Mesendoderm (in vitro differentiated cells): ENCODE measurements at regions not wholly inside any gene's neighbourhood (a gene's known extent, or its start where the extent isn't known, plus 50 kb on each side); places are given as distances from the start of the nearest gene placed in this dataset.
"Not testable (repeated sequence)": the region's sequence is repeated elsewhere in the genome, so short reads cannot be mapped to it uniquely, and the experiment has no call there.

ENCODE experiments used
- DNase-seq: peaks from one replicate; pipeline ENCODE4 v3.0.0; 2013
- H2AK5ac ChIP-seq: 2 replicates; pipeline ENCODE4 v1.6.1; 2013; ENCODE audit warnings: low read length, inconsistent platforms
- H2BK120ac ChIP-seq: 2 replicates; pipeline ENCODE4 v1.6.1; 2013; ENCODE audit warnings: low read depth, mild to moderate bottlenecking, low read length, moderate library complexity, mixed read lengths
- H2BK15ac ChIP-seq: replicated peaks from 2 replicates; pipeline ENCODE4 v1.6.1; 2013; ENCODE audit warnings: low read depth, mild to moderate bottlenecking, moderate library complexity
- H2BK5ac ChIP-seq: 2 replicates; pipeline ENCODE4 v1.6.1; 2013; ENCODE audit warnings: low read length, inconsistent platforms
- H3K18ac ChIP-seq: 2 replicates; pipeline ENCODE4 v1.6.1; 2013; ENCODE audit warnings: mild to moderate bottlenecking, low read length, mixed read lengths
- H3K23ac ChIP-seq: one replicate; pipeline ENCODE4 v1.6.1; 2013; ENCODE audit warnings: low read length
- H3K27ac ChIP-seq: 2 replicates; pipeline ENCODE4 v1.5.1; 2013; ENCODE audit warnings: low read depth, mild to moderate bottlenecking, inconsistent platforms, low read length, moderate library complexity
- H3K27me3 ChIP-seq: 2 replicates; pipeline ENCODE4 v1.6.1; 2013; ENCODE audit warnings: low read length, control low read depth, mild to moderate bottlenecking, inconsistent platforms; ENCODE audit not compliant: insufficient read depth, poor library complexity
- H3K36me3 ChIP-seq: 2 replicates; pipeline ENCODE4 v1.6.1; 2013; ENCODE audit warnings: low read length, inconsistent platforms; ENCODE audit not compliant: control insufficient read depth, insufficient read depth
- H3K4ac ChIP-seq: one replicate; pipeline ENCODE4 v1.6.1; 2013; ENCODE audit warnings: low read depth, mild to moderate bottlenecking, low read length, moderate library complexity
- H3K4me1 ChIP-seq: 2 replicates; pipeline ENCODE4 v1.6.1; 2013; ENCODE audit warnings: low read depth, low read length, inconsistent platforms; ENCODE audit not compliant: control insufficient read depth
- H3K4me2 ChIP-seq: 2 replicates; pipeline ENCODE4 v1.6.1; 2013; ENCODE audit warnings: low read length
- H3K4me3 ChIP-seq: 2 replicates; pipeline ENCODE4 v1.5.1; 2013; ENCODE audit warnings: mild to moderate bottlenecking, low read length
- H3K56ac ChIP-seq: one replicate; pipeline ENCODE4 v1.6.1; 2013; ENCODE audit warnings: low read length
- H3K79me1 ChIP-seq: 2 replicates; pipeline ENCODE4 v1.6.1; 2013; ENCODE audit warnings: low read length, inconsistent platforms
- H3K79me2 ChIP-seq: 2 replicates; pipeline ENCODE4 v1.6.1; 2013; ENCODE audit warnings: mild to moderate bottlenecking, low read length; ENCODE audit not compliant: control insufficient read depth, insufficient read depth
- H3K9ac ChIP-seq: 2 replicates; pipeline ENCODE4 v1.6.1; 2013; ENCODE audit warnings: low read length, inconsistent platforms
- H4K5ac ChIP-seq: one replicate; pipeline ENCODE4 v1.6.1; 2013; ENCODE audit warnings: low read length
- H4K8ac ChIP-seq: one replicate; pipeline ENCODE4 v1.6.1; 2013; ENCODE audit warnings: low read depth, mild to moderate bottlenecking, control low read depth, low read length, moderate library complexity
- WGBS: extraction: QIAGEN DNeasy Blood & Tissue Kit; methylation state at CpG from one replicate; pipeline ENCODE4 v1.1.7; 2013; ENCODE audit warnings: low lambda C conversion rate, missing lambda C conversion rate; ENCODE audit not compliant: insufficient coverage; ENCODE audit errors: extremely low coverage; 5-methylcytosine and 5-hydroxymethylcytosine counted together

DNA sequence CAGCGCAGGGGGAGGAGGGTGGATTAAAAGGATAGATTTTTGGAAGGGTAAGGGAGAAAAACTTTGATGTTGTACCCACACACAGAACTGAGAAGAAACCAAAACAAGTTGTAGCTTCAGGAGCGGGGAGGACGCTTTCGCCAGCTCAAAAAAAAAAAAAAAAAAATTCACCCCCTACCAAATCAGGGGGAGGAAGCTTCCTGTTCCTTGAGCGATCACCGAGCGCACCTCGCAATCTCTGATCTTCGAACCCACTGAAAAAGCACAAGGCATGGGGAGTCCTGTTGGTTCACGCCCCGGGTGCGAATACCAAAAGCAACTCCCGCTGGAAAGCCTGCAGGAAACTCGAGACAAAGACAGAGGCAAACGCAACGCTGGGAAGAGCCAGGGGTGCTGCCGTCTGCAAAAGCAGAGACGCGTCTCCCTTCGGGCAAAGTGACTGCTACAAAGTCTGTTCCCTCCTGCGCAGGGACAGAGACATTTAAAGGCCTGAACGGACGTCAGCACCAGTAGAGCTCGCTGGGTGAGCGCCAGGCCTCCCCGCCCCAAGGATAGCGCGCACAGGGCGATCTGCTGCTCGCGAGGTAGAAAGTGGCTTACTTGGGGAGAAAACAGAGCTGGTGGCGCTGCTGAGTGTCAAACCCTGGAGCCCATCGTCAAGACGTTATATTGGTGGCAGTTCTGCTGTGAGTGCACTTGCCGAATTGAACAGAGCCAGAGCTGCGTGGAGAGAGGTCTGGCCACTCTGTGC lies 190.4 kb downstream of the USP22 start:
- DNase-seq = peak; percentile 88

GRCh38 chr17:20852990-20853370 lies 189.8 kb downstream of the USP22 start:
- Histone ChIP-seq H3K4me1 (peaks cover 2% of the 10 kb centered on the region), H3K27me3 (no peaks in the 10 kb centered on the region), H3K27ac (no peak overlapping the region), H2AK5ac (no peak overlapping the region), H3K18ac (no peak overlapping the region), H3K9ac (peak overlapping the region; percentile 78), H4K5ac (no peak overlapping the region), H3K79me1 (no peaks in the 10 kb centered on the region), H3K4ac (no peak overlapping the region), H3K79me2 (no peaks in the 10 kb centered on the region), H2BK120ac (no peak overlapping the region), H3K4me3 (no peak overlapping the region), H4K8ac (no peak overlapping the region), H2BK5ac (no peak overlapping the region), H2BK15ac (peak overlapping the region; percentile 25), H3K36me3 (no peaks in the 10 kb centered on the region), H3K56ac (peak overlapping the region; percentile 63), H3K23ac (no peak overlapping the region), H3K4me2 (no peak overlapping the region)
- no CpG with 5 or more reads among the region's 6 CpGs for WGBS
- DNase-seq = no peak

More for the DNA sequence above, 190.4 kb downstream of the USP22 start:
- peak overlapping the region; percentile 63 for H3K56ac ChIP-seq
- H2BK120ac ChIP-seq = no peak overlapping the region
- H3K4me3 ChIP-seq = peak overlapping the region; percentile 31
- H3K27ac ChIP-seq = peak overlapping the region; percentile 27
- H3K18ac ChIP-seq = peak overlapping the region; percentile 10
- H3K79me2 ChIP-seq = no peaks in the 10 kb centered on the region
- H3K4me1 ChIP-seq = peaks cover 2% of the 10 kb centered on the region
- no peak overlapping the region for H3K23ac ChIP-seq
- H4K5ac ChIP-seq = no peak overlapping the region
- no peak overlapping the region for H2BK15ac ChIP-seq
- H3K9ac ChIP-seq = peak overlapping the region; percentile 78
- H3K4me2 ChIP-seq = peak overlapping the region; percentile 32
- H4K8ac ChIP-seq = no peak overlapping the region
- H3K79me1 ChIP-seq = no peaks in the 10 kb centered on the region
- no peaks in the 10 kb centered on the region for H3K27me3 ChIP-seq
- H3K36me3 ChIP-seq = no peaks in the 10 kb centered on the region
- H2BK5ac ChIP-seq = no peak overlapping the region
- H2AK5ac ChIP-seq = no peak overlapping the region
- no CpG with 5 or more reads among the region's 36 CpGs for WGBS
- H3K4ac ChIP-seq = peak overlapping the region; percentile 26

DNA sequence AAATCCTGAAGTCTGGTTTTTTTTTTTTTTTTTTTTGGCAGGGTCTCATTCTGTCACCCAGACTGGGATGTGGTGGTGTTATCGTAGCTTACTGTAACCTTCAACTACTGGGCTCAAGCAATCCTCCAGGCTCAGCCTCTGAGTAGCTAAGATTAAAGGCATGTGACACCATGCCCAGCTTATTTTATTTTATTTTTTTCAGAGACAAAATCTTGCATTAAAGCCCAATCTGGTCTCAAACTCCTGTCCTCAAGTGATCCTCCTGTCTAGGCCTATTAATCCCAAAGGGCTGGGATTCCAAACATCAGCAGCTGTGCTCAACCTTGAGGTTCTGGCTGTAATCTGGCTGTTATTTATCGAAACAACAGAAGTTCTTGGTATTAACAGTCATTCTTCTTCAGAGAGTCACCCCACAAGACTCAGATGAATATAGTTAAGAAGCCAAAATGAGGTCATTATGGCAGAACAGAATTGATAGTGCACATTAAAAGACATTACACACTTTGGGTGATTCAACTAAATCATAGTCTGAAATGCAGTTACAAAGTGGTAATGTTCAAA lies 186.8 kb downstream of the USP22 start:
- H3K27me3 ChIP-seq, H3K4me3 ChIP-seq, H2BK120ac ChIP-seq, H2BK5ac ChIP-seq, H4K8ac ChIP-seq, H3K4me2 ChIP-seq, H3K23ac ChIP-seq, H3K9ac ChIP-seq, H4K5ac ChIP-seq, DNase-seq, H3K4ac ChIP-seq, H3K56ac ChIP-seq, H2BK15ac ChIP-seq, H3K79me1 ChIP-seq, H3K18ac ChIP-seq, H2AK5ac ChIP-seq, H3K4me1 ChIP-seq, H3K36me3 ChIP-seq, H3K79me2 ChIP-seq, H3K27ac ChIP-seq: not testable (repeated sequence)
- no CpG with 5 or more reads among the region's 2 CpGs for WGBS

- H3K4ac ChIP-seq, H3K4me2 ChIP-seq, H3K56ac ChIP-seq, H3K27ac ChIP-seq, H2BK15ac ChIP-seq, DNase-seq, H4K5ac ChIP-seq, H3K9ac ChIP-seq, H3K4me1 ChIP-seq, H3K18ac ChIP-seq, H3K27me3 ChIP-seq, H2BK120ac ChIP-seq, H4K8ac ChIP-seq, H3K4me3 ChIP-seq, H2AK5ac ChIP-seq, H3K23ac ChIP-seq, H3K79me1 ChIP-seq, H3K36me3 ChIP-seq, H2BK5ac ChIP-seq, H3K79me2 ChIP-seq: not testable (repeated sequence)
- WGBS = no CpG with 5 or more reads among the region's 17 CpGs
Measured at GRCh38 chr17:20866444-20867209, 176.2 kb downstream of the USP22 start.

GRCh38 chr17:20867436-20867937 lies 175.3 kb downstream of the USP22 start:
- not testable (repeated sequence) for H2BK120ac ChIP-seq, H3K4me3 ChIP-seq, H3K27me3 ChIP-seq, H3K4me1 ChIP-seq, H3K23ac ChIP-seq, H3K4me2 ChIP-seq, H4K5ac ChIP-seq, H2AK5ac ChIP-seq, H2BK5ac ChIP-seq, H4K8ac ChIP-seq, H3K4ac ChIP-seq, H2BK15ac ChIP-seq, H3K79me1 ChIP-seq, H3K27ac ChIP-seq, H3K36me3 ChIP-seq, H3K56ac ChIP-seq, DNase-seq, H3K18ac ChIP-seq, H3K9ac ChIP-seq
- H3K79me2 ChIP-seq = peaks cover 13% of the 10 kb centered on the region
- WGBS = no CpG with 5 or more reads among the region's 6 CpGs
